Rectal smooth muscle tissue (tissue), 1 donor: ENCODE measurements at regions not wholly inside any gene's neighbourhood (a gene's known extent, or its start where the extent isn't known, plus 50 kb on each side); places are given as distances from the start of the nearest gene placed in this dataset.

Source experiments
- H3K27ac ChIP-seq: one replicate; pipeline ENCODE4 v1.7.0; 2013; ENCODE audit warnings: low read depth, low read length, inconsistent platforms
- H3K27me3 ChIP-seq: one replicate; pipeline ENCODE4 v1.7.0; 2013; ENCODE audit warnings: low read length; ENCODE audit not compliant: control insufficient read depth, insufficient read depth
- H3K36me3 ChIP-seq: one replicate; pipeline ENCODE4 v1.7.0; 2013; ENCODE audit warnings: low read length; ENCODE audit not compliant: control insufficient read depth, insufficient read depth
- H3K4me1 ChIP-seq: one replicate; pipeline ENCODE4 v1.7.0; 2013; ENCODE audit warnings: low read length; ENCODE audit not compliant: control insufficient read depth, insufficient read depth
- H3K4me3 ChIP-seq: one replicate; pipeline ENCODE4 v1.7.0; 2013; ENCODE audit warnings: low read length
- H3K9ac ChIP-seq: one replicate; pipeline ENCODE4 v1.7.0; 2013; ENCODE audit warnings: low read length

- Histone ChIP-seq H3K27ac (no peak overlapping the region), H3K4me3 (no peak overlapping the region), H3K4me1 (no peaks in the 10 kb centered on the region), H3K36me3 (no peaks in the 10 kb centered on the region), H3K27me3 (no peaks in the 10 kb centered on the region), H3K9ac (no peak overlapping the region)
These were observed 635.8 kb upstream of the FOXG1 start for GRCh38 chr14:28130610-28131284.

- Histone ChIP-seq H3K4me3 (no peak overlapping the region), H3K4me1 (no peaks in the 10 kb centered on the region), H3K36me3 (no peaks in the 10 kb centered on the region), H3K27ac (no peak overlapping the region), H3K9ac (no peak overlapping the region), H3K27me3 (no peaks in the 10 kb centered on the region)
These were observed 628.2 kb upstream of the FOXG1 start for GRCh38 chr14:28138341-28138740.

DNA sequence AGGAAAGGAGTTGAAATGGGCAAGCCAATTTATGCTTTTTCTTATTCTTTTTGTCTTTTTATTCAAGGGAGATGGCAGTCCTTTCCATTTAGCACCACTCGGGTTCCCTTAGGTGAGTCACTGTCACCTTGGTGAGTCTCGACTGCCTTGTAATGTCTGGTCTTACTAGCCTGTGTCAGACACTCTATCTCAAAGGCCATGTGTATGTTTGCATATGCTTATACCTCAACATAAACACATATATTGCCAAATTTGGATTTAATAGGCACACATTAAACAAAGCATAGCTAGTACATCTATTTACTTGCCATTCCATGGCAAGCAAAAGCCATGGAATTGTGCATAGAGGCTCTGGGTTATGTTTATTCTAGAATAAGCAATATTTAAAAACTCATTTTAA is 624.9 kb upstream of the FOXG1 start:
- H3K4me1 ChIP-seq, result no peaks in the 10 kb centered on the region
- no peaks in the 10 kb centered on the region for H3K36me3 ChIP-seq
- H3K27ac ChIP-seq, result no peak overlapping the region
- H3K9ac ChIP-seq, result no peak overlapping the region
- no peak overlapping the region for H3K4me3 ChIP-seq
- H3K27me3 ChIP-seq, result no peaks in the 10 kb centered on the region

DNA sequence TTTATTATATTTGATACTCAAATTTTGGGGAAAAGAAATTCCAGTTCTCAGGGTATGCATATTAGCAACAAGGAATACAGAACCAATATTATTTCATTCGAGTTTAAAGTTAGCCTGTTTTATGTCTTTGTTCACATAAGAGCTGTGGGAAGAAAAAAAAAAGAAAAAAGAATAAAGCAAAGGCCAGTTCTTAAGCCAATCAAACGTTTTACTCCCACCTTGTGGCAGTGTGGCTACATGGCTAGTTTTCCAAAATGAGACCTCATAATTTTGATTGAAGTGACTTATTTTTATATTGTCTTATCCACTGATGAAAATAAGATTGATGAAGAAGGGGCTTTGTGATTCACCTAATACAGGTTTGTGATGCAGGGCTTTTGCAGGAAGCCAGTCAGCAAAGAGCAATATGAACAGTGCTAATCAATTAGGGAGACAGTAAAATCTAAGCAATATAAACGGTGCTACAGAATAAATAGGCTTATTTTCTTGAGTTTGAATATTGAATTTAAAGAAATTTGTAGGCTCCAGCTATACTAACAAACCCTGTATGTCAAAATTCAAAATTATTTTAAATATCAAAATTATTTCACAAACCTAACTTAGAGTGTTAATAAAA is 624.1 kb upstream of the FOXG1 start:
- no peaks in the 10 kb centered on the region for H3K4me1 ChIP-seq
- H3K9ac ChIP-seq, result no peak overlapping the region

GRCh38 chr14:28143316-28143715 is 623.3 kb upstream of the FOXG1 start:
- Histone ChIP-seq H3K27ac (no peak overlapping the region), H3K4me3 (no peak overlapping the region), H3K36me3 (no peaks in the 10 kb centered on the region), H3K27me3 (no peaks in the 10 kb centered on the region), H3K9ac (no peak overlapping the region), H3K4me1 (no peaks in the 10 kb centered on the region)

More for the DNA sequence above, 624.1 kb upstream of the FOXG1 start:
- no peaks in the 10 kb centered on the region for H3K27me3 ChIP-seq
- no peaks in the 10 kb centered on the region for H3K36me3 ChIP-seq
- H3K4me3 ChIP-seq, result no peak overlapping the region
- no peak overlapping the region for H3K27ac ChIP-seq

DNA sequence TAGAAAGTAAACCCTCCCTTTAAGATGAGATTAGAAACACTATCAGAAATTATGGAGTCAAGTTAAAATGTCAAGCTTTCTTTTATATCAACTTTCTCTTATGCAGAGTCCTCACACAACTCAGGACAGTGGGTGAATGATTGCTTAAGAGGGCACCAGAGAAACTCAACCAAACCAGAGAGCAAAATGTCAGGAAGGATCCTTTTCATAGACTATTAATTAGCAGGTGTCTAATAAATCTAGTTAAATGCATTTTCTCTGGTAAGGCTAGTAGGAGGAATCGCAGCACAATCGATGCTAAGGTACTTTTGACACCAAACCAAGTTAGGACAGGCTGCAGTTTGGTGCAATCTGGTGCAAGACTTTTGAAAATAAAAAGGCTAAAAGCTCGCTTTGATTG is 614.7 kb upstream of the FOXG1 start:
- Histone ChIP-seq H3K36me3 (no peaks in the 10 kb centered on the region), H3K27me3 (no peaks in the 10 kb centered on the region), H3K4me1 (no peaks in the 10 kb centered on the region), H3K4me3 (no peak overlapping the region), H3K27ac (no peak overlapping the region), H3K9ac (no peak overlapping the region)

DNA sequence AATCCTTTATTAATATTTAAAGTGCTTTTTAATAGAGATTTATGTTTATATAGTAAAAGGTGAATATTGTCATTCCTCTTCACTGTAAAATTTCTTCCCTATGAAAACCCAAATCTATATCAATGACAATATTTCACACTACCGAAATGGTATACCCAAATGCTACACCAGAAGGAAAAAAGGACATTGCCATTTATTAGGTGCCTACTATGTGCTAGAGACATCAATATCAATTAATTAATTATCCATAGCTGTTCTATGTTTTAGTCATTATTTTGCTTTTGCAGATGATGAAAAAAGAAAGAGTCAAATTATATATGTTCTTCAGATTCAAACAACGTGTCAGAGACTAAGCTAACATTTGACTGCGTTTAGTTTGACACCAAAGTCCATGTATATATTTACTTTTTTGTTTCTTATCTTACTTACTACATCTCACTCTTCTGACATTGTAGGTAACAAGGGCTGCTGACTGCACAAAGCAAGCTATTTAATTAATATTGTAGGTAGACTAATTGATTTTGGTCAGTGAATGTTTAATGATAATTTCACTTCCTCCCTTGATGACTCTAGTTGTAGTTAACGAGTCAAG is 614.0 kb upstream of the FOXG1 start:
- Histone ChIP-seq H3K4me3 (no peak overlapping the region), H3K36me3 (no peaks in the 10 kb centered on the region), H3K9ac (no peak overlapping the region), H3K4me1 (no peaks in the 10 kb centered on the region), H3K27ac (no peak overlapping the region), H3K27me3 (no peaks in the 10 kb centered on the region)

DNA sequence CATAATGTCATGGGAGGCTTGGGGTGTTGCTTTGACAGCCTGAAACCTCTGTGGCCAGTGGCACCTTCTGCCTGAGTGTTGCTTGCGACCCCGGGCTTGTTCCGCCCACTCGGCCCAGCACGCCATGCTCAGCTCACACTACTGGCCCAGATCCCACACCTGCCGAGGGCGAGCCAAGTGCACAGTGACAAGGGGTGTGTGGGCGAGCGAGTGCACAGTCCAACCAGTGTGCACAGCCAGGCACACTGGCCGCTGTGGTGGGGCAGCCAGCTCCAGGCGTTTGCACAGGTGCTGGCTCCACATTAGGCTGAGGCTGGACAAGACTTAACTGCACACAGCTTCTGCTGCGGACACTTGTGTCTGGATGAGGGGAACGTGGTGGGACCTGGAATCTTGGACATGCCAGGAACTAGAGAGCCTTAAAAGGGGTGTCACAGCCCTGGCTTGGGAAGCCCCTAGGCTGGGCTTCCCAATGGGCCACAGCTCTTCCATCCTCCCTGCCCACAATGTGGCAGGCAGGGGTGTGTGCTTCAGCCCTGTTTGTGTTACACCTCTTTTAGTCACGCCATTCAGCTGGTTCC is 609.2 kb upstream of the FOXG1 start:
- no peak overlapping the region for H3K9ac ChIP-seq
- no peak overlapping the region for H3K27ac ChIP-seq
- H3K4me1 ChIP-seq, result no peaks in the 10 kb centered on the region
- no peak overlapping the region for H3K4me3 ChIP-seq
- H3K36me3 ChIP-seq, result no peaks in the 10 kb centered on the region
- H3K27me3 ChIP-seq, result no peaks in the 10 kb centered on the region

DNA sequence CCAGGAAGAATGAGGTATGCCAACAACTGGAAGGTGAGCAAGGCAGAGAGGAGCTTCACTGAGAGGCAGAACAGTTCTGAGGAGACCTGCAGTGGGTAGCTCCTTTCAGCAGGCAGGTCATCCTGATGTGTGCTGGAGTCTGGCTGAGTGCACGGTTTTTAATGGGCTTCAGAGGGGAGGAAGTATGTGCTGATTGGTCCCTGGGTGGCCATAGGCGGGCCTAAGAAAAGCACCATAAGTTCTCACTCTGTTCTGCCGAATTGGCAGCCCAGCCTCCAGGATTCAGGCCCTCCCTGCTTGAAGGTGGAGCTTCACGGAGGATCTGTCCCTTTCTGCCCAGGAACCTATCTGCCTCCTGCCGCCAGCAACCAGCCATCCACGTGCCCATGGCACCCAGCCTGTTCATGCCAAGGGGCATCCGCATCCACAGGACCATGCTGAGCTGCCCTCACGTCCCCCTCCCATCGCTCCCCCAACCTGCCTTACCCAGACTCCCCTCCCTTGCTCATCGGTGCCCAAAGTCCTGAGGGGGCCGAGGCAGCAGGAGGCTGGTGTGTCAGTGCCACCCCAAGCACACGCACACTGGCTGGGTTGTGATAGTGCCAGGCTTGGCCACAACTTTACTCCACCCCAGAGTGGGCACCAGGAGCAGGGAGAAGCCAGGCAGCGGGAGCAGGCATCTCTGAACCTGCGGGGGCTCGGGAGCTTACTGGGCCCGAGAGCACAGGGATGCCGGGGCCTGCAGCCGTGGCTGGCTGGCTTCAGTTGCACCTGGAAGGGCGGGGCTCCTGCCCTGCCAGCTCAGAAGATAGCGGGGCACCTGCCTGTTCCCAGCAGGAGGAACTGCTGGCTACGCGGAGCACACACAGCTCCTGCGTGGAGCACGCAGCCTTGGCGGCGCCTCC is 608.4 kb upstream of the FOXG1 start:
- H3K9ac ChIP-seq, result no peak overlapping the region
- no peaks in the 10 kb centered on the region for H3K36me3 ChIP-seq
- H3K27me3 ChIP-seq, result no peaks in the 10 kb centered on the region
- H3K27ac ChIP-seq, result no peak overlapping the region
- H3K4me1 ChIP-seq, result no peaks in the 10 kb centered on the region
- H3K4me3 ChIP-seq, result no peak overlapping the region

GRCh38 chr14:28161040-28161439 is 605.5 kb upstream of the FOXG1 start:
- Histone ChIP-seq H3K36me3 (no peaks in the 10 kb centered on the region), H3K4me3 (no peak overlapping the region), H3K27ac (no peak overlapping the region), H3K9ac (no peak overlapping the region), H3K27me3 (no peaks in the 10 kb centered on the region), H3K4me1 (no peaks in the 10 kb centered on the region)

- H3K36me3 ChIP-seq, result no peaks in the 10 kb centered on the region
- no peak overlapping the region for H3K4me3 ChIP-seq
- H3K9ac ChIP-seq, result no peak overlapping the region
- no peaks in the 10 kb centered on the region for H3K4me1 ChIP-seq
- no peak overlapping the region for H3K27ac ChIP-seq
- no peaks in the 10 kb centered on the region for H3K27me3 ChIP-seq
These were observed 603.4 kb upstream of the FOXG1 start for GRCh38 chr14:28163233-28163632.

GRCh38 chr14:28163897-28164296 is 602.7 kb upstream of the FOXG1 start:
- Histone ChIP-seq H3K4me3 (no peak overlapping the region), H3K27me3 (no peaks in the 10 kb centered on the region), H3K27ac (no peak overlapping the region), H3K4me1 (no peaks in the 10 kb centered on the region), H3K9ac (no peak overlapping the region), H3K36me3 (no peaks in the 10 kb centered on the region)
